NCI-H226 (cell line): ENCODE measurements at regions not wholly inside any gene's neighbourhood (a gene's known extent, or its start where the extent isn't known, plus 50 kb on each side); places are given as distances from the start of the nearest gene placed in this dataset.
A peak's percentile ranks its signal among the peaks of the same experiment; 100 is the strongest.

Experiments used
- DNase-seq: peaks from one replicate; pipeline ENCODE4 v3.0.0-alpha.2; 2015

- no peak for DNase-seq
Measured at GRCh38 chr6:139551376-139551775, 176.9 kb upstream of the CITED2 start.

DNA sequence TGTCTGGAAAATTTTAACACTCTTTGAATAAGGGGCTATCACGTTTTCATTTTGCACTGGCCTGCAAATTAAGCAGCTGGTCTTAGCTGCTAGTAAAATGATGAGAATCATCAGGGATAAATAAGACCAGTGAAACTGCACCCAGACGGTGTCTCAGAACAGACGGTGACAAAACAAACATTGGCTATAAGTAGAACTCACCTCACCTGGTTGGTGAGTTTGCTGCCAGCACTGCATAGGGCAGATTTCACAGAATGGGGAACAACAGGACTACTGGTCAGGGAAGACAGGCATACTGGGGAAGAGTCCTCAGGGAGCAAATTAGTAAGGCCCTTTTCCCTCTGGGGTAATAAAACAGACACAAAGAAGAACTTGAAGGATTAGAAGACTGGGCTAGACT, 175.9 kb upstream of the CITED2 start:
- DNase-seq: no peak

DNA sequence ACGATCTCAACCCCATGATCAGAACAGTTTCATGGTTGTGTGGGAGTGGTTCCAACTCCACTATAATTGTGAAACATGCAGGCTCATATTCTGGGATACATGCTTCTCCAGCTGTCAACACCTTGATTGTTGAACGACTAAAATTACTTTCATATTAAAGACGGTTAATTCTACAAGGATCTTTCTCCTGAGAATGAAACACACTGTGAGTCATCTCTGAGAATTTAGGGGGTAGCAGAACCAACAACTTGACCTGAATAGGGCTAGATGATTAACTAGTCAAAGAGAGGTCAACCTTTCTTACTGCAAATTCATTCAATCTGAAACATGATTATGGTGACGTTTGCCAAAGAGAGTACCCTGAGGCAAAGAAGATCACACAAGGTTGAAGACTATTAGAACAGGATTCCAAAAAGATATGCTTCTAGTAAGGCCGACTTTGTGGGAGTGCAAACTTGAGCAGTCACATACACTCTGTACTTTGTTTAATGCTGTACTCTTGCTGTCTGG, 175.2 kb upstream of the CITED2 start:
- peak; percentile 69 for DNase-seq

DNA sequence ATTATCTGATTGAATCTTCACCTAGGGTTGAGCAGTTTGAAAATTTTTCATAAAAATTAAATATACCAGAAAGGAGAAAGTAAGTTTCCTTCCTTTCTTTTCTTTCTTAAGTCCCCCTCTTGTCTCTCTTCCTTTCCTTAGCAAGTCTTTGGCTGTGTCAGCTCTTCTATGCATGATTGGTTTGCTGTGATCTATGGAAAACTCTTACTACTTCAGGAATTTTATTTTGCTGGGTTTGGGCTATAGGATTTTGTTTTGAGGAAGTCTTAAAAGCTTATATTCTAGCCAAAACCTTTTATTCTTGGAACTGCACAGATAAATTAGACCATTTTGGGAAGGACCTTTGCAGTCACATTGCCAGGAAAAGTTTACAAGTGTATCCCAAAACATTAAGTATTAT, 173.4 kb upstream of the CITED2 start:
- no peak for DNase-seq

DNA sequence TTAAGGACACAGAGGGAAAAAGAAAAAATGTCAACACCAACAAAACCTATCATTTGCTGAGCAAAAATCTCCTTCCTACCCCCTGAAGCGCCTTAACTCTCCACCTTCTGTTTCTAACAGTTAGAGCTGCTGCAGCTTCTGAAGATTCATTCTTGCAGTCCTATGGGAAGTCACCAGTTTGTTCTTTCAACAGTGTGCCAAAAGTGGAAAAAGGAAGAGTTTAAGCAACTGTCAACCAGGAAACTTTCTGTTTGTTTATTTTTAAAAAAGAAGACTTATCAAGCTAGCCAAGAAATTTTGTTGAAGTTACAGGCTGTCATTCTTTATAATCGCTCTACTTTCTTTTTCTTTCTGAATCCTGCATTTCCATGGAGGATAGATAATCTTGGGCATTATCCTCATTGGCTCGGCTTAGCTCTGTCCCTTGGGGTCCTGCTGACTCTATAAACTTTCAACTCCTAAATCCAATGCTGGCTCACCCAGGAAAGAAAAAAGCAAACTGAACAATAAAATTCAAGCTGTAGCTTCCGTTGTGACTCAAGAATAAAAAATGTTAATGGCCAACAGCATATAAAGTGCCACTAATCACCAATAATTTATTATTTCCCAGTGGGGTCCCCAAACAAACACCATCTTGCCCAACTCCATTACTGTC, 172.8 kb upstream of the CITED2 start:
- DNase-seq: no peak

- no peak for DNase-seq
Measured at GRCh38 chr6:139546106-139546472, 171.6 kb upstream of the CITED2 start.

GRCh38 chr6:139545206-139546105, 171.0 kb upstream of the CITED2 start:
- no peak for DNase-seq

DNA sequence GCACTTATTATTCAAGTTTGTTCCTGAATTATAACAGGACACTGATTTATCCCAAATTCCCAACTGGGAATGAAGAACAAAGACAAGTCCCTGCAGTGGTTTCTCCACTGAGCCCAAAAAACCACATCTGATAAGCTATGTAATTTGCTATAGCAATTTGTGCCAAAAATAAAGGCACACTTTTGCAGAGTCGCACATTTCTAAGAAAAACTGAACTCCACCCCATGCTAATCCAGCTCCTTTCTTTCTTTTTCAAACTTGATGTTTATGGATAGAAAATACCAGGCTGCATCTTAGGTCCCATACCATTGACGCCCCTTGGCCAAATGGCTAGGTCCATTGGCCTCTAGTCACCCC, 170.2 kb upstream of the CITED2 start:
- DNase-seq: no peak

DNA sequence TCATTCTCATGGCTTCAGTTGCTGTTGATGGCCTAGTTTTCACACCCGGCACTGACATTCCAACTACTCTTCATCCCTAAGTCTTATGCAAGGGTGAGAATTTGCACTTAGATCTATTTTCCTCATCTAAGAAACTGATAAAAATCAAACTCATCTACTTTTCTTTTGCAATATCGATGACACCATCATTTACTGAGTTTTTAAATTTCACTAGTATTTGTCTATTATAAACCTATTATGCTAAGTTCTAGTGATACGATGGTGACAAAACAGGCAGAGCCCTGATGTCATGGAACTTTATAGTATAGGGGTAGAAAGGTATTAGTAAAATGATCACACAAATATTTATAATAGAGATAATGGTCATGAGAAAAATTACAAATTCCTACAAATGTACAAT, 167.9 kb upstream of the CITED2 start:
- DNase-seq: no peak

- no peak for DNase-seq
Measured at GRCh38 chr6:139540894-139541293, 166.4 kb upstream of the CITED2 start.

DNA sequence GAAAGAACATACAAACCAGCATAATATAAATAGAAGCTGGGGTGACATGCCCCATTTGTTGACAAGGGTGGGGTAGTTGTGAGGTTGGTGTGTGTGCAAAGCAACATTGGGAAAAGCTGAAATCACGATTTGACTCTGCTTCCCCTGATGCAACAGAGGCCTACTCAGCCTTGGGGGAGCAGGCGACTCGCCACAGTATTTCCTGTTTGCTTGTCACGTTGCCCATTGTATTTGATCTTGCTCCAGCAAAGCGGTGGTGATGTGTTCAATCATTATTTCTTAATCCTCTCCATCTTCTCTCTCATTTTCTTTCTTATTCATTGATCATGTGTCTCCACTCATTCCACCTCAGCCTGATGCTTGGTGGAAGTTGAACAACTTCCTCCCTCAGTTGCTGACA, 165.8 kb upstream of the CITED2 start:
- DNase-seq: peak; percentile 33

- peak; percentile 99 for DNase-seq
Measured at GRCh38 chr6:139539852-139540251, 165.4 kb upstream of the CITED2 start.

GRCh38 chr6:139538366-139538765, 163.9 kb upstream of the CITED2 start:
- DNase-seq: no peak

DNA sequence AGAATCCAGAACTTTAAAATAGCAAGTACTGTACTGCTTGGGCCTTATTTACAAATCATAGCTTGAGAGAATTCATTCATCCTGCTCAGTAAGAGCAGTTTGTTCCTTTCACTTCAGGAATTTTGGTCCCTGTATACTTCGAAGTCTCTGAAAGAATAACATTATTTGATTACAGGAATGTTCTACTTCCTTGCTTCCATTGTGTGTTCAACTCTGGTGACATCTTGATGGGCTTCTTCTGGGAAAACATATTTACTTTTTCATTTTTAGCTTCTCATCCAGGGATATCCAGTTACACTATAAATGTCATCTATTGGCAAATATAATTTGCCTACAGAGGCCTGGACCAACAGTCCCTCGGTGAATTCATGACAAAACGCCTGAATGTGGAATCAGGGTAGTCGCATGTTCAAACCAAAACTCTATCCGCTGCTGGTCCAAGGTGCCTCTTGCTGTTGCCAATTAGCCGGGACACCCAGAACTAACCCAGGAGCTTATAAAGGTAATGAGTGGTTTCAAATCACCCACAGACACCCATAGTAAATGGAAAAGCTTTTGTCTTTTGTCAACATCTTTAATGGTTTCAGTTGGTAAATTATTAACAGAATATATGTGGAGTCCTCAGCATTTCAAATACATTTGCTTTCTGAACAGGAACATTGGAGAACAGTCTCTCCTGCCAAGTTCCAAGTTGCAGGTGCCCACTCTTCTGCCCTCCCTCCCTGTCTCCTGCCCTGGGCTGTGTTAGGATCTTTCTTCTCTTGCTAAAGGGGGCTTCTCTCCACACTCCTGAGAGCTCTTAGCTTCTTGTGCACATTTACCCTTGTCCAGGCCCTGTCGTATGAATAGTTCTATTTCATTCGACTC, 162.5 kb upstream of the CITED2 start:
- DNase-seq: no peak

- no peak for DNase-seq
Measured at GRCh38 chr6:139534472-139535115, 160.1 kb upstream of the CITED2 start.

- peak; percentile 66 for DNase-seq
Measured at GRCh38 chr6:139533573-139534471, 159.4 kb upstream of the CITED2 start.

- no peak for DNase-seq
Measured at GRCh38 chr6:139533171-139533570, 158.7 kb upstream of the CITED2 start.

GRCh38 chr6:139531148-139532115, 157.0 kb upstream of the CITED2 start:
- DNase-seq: no peak

GRCh38 chr6:139530561-139530960, 156.1 kb upstream of the CITED2 start:
- DNase-seq: no peak

DNA sequence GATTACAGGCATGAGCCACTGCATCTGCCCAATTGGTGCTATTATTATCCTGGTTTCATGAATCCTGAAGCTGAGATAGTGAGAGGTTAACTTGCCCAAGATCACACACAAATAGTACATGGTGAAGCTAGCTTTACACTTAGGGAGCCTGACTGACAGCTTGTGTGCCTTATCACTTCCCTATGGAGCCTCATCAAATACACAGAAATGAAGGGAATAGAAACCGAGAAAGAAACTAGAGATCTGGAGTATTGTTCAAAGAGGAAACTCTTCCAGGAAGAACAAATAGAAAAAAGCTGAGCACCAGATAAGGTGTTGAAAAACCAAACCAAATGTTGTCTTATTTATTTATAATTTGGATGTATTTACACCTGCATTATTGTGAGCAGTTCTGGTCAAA, 155.0 kb upstream of the CITED2 start:
- DNase-seq: no peak

DNA sequence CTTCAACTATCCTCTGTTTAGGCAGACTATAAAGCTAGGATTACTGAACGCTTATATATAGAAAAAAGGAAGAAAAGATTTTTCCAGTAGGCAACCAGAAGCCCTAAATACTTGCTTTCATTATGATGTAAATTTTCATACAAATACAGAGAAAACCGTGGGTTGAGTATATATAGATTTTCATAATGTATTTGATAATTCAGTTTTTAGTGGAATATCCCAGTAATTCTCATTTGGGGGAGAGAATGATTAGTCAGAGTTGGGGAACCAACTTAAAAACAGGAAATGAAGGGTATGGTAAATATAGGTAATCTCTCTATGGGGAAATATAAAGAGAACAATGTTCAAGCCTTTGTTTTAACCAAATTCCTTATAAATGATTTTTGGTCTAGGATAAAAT, 154.0 kb upstream of the CITED2 start:
- DNase-seq: no peak
